OCI-LY1 (cell line): ENCODE measurements at regions not wholly inside any gene's neighbourhood (a gene's known extent, or its start where the extent isn't known, plus 50 kb on each side); places are given as distances from the start of the nearest gene placed in this dataset.
"Not testable (repeated sequence)": the region's sequence is repeated elsewhere in the genome, so short reads cannot be mapped to it uniquely, and the experiment has no call there.

Source experiments
- CTCF ChIP-seq: fragments of 200-600 bp; sonication (generic), shearing (Covaris generic); IDR thresholded peaks from 2 replicates; pipeline ENCODE4 v1.5.1; 2017; ENCODE audit warnings: mild to moderate bottlenecking, antibody characterized with exemption, low read length, moderate library complexity, mixed read lengths
- EZH2 ChIP-seq: fragments of 200-600 bp; sonication (generic), shearing (Covaris generic); IDR thresholded peaks from 2 replicates; pipeline ENCODE4 v1.8.0; 2017; ENCODE audit warnings: borderline replicate concordance, mixed run types, mild to moderate bottlenecking, antibody characterized with exemption, low read length, moderate library complexity, mixed read lengths

- not testable (repeated sequence) for TF ChIP-seq CTCF, EZH2
These were observed 156.9 kb downstream of the SPATA31A6 start for GRCh38 chr9:42340435-42340723.
